GM13976 (cell line): ENCODE measurements at regions not wholly inside any gene's neighbourhood (a gene's known extent, or its start where the extent isn't known, plus 50 kb on each side); places are given as distances from the start of the nearest gene placed in this dataset.

Source experiments
- DNase-seq: peaks from one replicate; pipeline ENCODE4 v3.0.0; 2012; ENCODE audit warnings: low spot score
- CTCF ChIP-seq: IDR thresholded peaks from 2 replicates; pipeline ENCODE4 v1.5.1; 2012; ENCODE audit warnings: borderline replicate concordance, mild to moderate bottlenecking; ENCODE audit not compliant: insufficient read depth; ENCODE audit errors: extremely low read depth, missing control alignments, control extremely low read depth
- in situ Hi-C: fragments of 300-500 bp; cut with MboI; formaldehyde crosslinking; loops from one replicate; pipeline ENCODE4 v1.12.0; 2022; ENCODE audit warnings: low sequenced_read_pairs, mixed read lengths, inconsistent platforms; ENCODE audit not compliant: unreplicated experiment

- no peak for TF ChIP-seq CTCF
- DNase-seq: no peak
- in situ Hi-C loops: no loop called here
Measured at GRCh38 chr22:48669226-48669625, 1158.4 kb downstream of the BRD1 start.

- TF ChIP-seq CTCF: no peak
- in situ Hi-C loops: no loop called here
Measured at GRCh38 chr22:48667289-48667688, 1160.4 kb downstream of the BRD1 start.

GRCh38 chr22:48666620-48667019, 1161.1 kb downstream of the BRD1 start:
- no peak for DNase-seq
- in situ Hi-C loops: no loop called here
- no peak for TF ChIP-seq CTCF

More at GRCh38 chr22:48667289-48667688, 1160.4 kb downstream of the BRD1 start:
- no peak for DNase-seq

- no peak for DNase-seq
- no peak for TF ChIP-seq CTCF
- in situ Hi-C loops: no loop called here
Measured at GRCh38 chr22:48665311-48665995, 1162.2 kb downstream of the BRD1 start.

GRCh38 chr22:48664586-48664985, 1163.1 kb downstream of the BRD1 start:
- in situ Hi-C loops: no loop called here
- TF ChIP-seq CTCF: no peak
- no peak for DNase-seq

GRCh38 chr22:48663297-48663696, 1164.4 kb downstream of the BRD1 start:
- TF ChIP-seq CTCF: no peak
- in situ Hi-C loops: no loop called here
- DNase-seq: no peak
